ENCODE measurements at regions not wholly inside any gene's neighbourhood (a gene's known extent, or its start where the extent isn't known, plus 50 kb on each side); places are given as distances from the start of the nearest gene placed in this dataset.

DNA sequence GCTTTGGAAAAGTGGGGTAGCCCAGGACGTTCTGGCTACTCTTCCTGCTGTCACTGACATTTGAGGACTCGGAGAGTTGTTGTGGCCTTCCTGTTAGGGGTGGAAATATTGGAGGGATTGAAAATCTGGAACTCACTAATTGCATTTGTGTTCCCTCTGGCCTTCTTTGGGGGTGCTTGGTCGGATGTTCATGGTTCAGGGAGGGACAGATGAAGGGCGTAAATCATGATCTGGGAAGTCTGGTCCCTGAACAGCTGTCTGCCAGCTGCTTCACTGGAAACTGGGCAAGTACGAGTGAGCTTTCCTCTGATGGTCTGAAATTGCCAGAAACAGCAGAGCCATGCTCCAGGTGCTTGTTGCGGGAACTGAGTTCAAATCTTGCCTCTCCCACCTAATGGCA, 327.8 kb upstream of the C2CD4B start:
- no peak for TF ChIP-seq POLR2AphosphoS5 (IDR thresholded peaks at IDR 0.05; ENCODE audit: low read depth)
- TF ChIP-seq, protein P1, sequence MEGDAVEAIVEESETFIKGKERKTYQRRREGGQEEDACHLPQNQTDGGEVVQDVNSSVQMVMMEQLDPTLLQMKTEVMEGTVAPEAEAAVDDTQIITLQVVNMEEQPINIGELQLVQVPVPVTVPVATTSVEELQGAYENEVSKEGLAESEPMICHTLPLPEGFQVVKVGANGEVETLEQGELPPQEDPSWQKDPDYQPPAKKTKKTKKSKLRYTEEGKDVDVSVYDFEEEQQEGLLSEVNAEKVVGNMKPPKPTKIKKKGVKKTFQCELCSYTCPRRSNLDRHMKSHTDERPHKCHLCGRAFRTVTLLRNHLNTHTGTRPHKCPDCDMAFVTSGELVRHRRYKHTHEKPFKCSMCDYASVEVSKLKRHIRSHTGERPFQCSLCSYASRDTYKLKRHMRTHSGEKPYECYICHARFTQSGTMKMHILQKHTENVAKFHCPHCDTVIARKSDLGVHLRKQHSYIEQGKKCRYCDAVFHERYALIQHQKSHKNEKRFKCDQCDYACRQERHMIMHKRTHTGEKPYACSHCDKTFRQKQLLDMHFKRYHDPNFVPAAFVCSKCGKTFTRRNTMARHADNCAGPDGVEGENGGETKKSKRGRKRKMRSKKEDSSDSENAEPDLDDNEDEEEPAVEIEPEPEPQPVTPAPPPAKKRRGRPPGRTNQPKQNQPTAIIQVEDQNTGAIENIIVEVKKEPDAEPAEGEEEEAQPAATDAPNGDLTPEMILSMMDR (IDR thresholded peaks at IDR 0.05; ENCODE audit: insufficient read depth, low read length) = no peak
- TF ChIP-seq GABPA (IDR thresholded peaks at IDR 0.05; ENCODE audit: low read depth) = no peak
- no peak for TF ChIP-seq SPI1 (IDR thresholded peaks at IDR 0.05; ENCODE audit: borderline replicate concordance, low read depth)
- TF ChIP-seq, protein P2, sequence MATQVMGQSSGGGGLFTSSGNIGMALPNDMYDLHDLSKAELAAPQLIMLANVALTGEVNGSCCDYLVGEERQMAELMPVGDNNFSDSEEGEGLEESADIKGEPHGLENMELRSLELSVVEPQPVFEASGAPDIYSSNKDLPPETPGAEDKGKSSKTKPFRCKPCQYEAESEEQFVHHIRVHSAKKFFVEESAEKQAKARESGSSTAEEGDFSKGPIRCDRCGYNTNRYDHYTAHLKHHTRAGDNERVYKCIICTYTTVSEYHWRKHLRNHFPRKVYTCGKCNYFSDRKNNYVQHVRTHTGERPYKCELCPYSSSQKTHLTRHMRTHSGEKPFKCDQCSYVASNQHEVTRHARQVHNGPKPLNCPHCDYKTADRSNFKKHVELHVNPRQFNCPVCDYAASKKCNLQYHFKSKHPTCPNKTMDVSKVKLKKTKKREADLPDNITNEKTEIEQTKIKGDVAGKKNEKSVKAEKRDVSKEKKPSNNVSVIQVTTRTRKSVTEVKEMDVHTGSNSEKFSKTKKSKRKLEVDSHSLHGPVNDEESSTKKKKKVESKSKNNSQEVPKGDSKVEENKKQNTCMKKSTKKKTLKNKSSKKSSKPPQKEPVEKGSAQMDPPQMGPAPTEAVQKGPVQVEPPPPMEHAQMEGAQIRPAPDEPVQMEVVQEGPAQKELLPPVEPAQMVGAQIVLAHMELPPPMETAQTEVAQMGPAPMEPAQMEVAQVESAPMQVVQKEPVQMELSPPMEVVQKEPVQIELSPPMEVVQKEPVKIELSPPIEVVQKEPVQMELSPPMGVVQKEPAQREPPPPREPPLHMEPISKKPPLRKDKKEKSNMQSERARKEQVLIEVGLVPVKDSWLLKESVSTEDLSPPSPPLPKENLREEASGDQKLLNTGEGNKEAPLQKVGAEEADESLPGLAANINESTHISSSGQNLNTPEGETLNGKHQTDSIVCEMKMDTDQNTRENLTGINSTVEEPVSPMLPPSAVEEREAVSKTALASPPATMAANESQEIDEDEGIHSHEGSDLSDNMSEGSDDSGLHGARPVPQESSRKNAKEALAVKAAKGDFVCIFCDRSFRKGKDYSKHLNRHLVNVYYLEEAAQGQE (IDR thresholded peaks at IDR 0.05; ENCODE audit: insufficient replicate concordance, low read depth) = no peak
